MM.1S (cell line): ENCODE measurements at regions not wholly inside any gene's neighbourhood (a gene's known extent, or its start where the extent isn't known, plus 50 kb on each side); places are given as distances from the start of the nearest gene placed in this dataset.

Source experiments
- EZH2phosphoT487 ChIP-seq: fragments of 300-600 bp; sonication (generic); IDR thresholded peaks from 2 replicates; pipeline ENCODE4 v1.6.1; 2018; ENCODE audit warnings: antibody characterized with exemption, low read length
- TF ChIP-seq, protein P1 (sequence below): fragments of 300-600 bp; sonication (generic); IDR thresholded peaks from 2 replicates; pipeline ENCODE4 v1.5.1; 2016; ENCODE audit warnings: antibody characterized with exemption, low read length, mixed read lengths

DNA sequence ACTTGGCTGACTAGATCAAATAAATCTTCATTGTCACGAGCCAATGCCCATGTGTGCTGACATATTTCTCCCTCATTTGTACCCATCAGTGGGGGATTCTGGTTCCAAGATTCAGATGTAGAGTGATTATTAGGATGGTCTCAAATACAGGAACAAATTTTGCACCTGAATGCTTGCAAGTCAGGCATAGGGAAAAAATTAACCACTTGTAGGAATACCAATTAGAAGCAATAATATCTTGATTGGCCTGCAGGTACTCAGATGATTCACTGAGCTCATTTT is 69.5 kb downstream of the DMAC1 start:
- TF ChIP-seq, protein P1, sequence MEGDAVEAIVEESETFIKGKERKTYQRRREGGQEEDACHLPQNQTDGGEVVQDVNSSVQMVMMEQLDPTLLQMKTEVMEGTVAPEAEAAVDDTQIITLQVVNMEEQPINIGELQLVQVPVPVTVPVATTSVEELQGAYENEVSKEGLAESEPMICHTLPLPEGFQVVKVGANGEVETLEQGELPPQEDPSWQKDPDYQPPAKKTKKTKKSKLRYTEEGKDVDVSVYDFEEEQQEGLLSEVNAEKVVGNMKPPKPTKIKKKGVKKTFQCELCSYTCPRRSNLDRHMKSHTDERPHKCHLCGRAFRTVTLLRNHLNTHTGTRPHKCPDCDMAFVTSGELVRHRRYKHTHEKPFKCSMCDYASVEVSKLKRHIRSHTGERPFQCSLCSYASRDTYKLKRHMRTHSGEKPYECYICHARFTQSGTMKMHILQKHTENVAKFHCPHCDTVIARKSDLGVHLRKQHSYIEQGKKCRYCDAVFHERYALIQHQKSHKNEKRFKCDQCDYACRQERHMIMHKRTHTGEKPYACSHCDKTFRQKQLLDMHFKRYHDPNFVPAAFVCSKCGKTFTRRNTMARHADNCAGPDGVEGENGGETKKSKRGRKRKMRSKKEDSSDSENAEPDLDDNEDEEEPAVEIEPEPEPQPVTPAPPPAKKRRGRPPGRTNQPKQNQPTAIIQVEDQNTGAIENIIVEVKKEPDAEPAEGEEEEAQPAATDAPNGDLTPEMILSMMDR = no peak
- TF ChIP-seq EZH2phosphoT487 = no peak
